Neuron (in vitro differentiated cells): ENCODE measurements at regions not wholly inside any gene's neighbourhood (a gene's known extent, or its start where the extent isn't known, plus 50 kb on each side); places are given as distances from the start of the nearest gene placed in this dataset.

Experiments used
- H2AFZ ChIP-seq: one replicate; pipeline ENCODE4 v1.6.1; 2013; ENCODE audit warnings: low read depth, mild to moderate bottlenecking, inconsistent platforms, low read length, moderate library complexity
- H3K27me3 ChIP-seq: one replicate; pipeline ENCODE4 v1.6.1; 2013; ENCODE audit warnings: low read length; ENCODE audit not compliant: insufficient read depth
- H3K36me3 ChIP-seq: one replicate; pipeline ENCODE4 v1.6.1; 2013; ENCODE audit warnings: low read length; ENCODE audit not compliant: insufficient read depth
- H3K4me1 ChIP-seq: one replicate; pipeline ENCODE4 v1.6.1; 2013; ENCODE audit warnings: low read length; ENCODE audit not compliant: insufficient read depth
- H3K4me3 ChIP-seq: 2 replicates; pipeline ENCODE4 v1.5.1; 2013; ENCODE audit warnings: mild to moderate bottlenecking, low read length, moderate library complexity
- H3K9me3 ChIP-seq: one replicate; pipeline ENCODE4 v1.6.1; 2013; ENCODE audit warnings: low read length

DNA sequence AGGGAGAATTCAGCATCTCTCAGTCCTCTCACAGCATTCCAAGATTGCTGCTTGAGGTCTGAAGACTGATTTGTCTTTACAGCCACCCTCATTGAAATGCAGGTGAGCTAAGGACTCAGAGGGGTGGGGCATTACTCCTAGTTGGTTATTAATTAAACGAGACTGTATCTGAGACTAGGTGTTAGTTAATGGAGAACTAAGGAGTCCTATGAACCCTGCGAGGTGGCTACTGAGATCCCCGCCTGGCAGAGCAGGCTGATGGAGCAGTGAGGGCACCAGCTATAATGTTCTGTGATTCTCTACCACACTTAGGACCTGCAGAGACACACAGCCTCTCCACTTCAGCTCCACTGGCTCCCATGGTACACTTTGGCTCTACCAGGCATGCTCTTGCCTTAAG lies 215.3 kb downstream of the MID1IP1 start:
- H2AFZ ChIP-seq = no peak overlapping the region
- no peaks in the 10 kb centered on the region for H3K36me3 ChIP-seq
- H3K4me1 ChIP-seq = no peaks in the 10 kb centered on the region
- H3K27me3 ChIP-seq = no peaks in the 10 kb centered on the region
- H3K9me3 ChIP-seq = no peaks in the 10 kb centered on the region
- H3K4me3 ChIP-seq = no peak overlapping the region

DNA sequence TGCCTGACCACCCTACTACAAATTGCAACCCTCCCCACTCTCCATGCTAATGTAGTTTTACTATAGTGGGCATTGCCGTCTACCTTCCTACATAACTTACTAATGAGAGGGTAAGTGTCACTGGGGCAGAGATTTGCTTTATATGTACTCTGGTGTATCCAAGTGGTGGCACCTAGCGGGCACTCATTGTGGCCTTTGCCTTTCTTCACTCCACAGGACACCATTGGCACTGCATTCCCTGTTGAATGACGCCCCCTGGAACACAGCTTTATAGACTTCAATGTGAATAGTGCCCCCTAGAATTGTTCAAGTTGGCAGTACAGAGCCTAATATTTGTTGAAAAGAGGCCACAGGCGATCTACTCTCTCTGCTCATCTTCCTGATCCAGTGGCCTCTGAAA lies 215.8 kb downstream of the MID1IP1 start:
- Histone ChIP-seq H3K4me1 (no peaks in the 10 kb centered on the region), H2AFZ (no peak overlapping the region), H3K36me3 (no peaks in the 10 kb centered on the region), H3K9me3 (no peaks in the 10 kb centered on the region), H3K4me3 (no peak overlapping the region), H3K27me3 (no peaks in the 10 kb centered on the region)

DNA sequence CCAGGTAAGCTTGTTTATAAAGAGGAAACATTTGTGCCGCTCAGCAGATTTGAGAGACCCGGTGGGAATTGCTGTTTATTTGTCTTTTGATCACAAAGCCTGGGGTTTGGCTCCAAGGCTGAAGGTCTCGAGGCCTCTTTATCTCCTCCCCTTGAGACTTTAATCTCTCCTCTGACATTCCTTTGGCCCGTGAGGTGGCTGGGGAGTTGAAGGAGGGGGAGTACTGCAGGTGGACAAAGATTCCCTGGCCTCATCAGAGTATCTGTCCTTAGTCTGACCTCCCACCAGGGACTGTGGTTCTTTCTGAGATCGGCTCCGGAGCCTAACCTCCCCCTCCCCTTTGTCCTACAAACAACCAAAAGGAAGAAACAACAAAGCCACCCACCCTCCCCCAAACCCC lies 216.5 kb downstream of the MID1IP1 start:
- H3K4me1 ChIP-seq = no peaks in the 10 kb centered on the region
- H3K27me3 ChIP-seq = no peaks in the 10 kb centered on the region
- no peak overlapping the region for H2AFZ ChIP-seq
- H3K4me3 ChIP-seq = no peak overlapping the region
- no peaks in the 10 kb centered on the region for H3K9me3 ChIP-seq
- H3K36me3 ChIP-seq = no peaks in the 10 kb centered on the region

DNA sequence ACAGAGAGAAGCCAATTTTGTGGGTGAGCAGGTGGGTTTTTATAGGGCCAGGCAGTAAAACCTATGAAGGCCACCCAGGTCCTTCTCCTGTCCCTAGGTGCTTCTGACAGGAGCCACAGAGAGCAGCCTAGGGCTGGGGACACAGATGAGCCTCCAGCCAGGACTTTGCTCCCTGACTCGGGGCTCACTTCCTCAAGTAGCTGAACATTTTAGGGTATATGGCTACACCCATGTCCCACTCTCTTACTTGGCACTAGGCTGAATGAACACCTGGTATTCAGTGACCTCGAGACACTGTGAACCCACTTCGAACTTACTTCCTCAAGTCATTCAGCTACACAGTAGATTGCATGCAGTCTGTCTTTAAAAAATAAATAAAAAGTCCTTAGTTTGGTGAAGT lies 217.3 kb downstream of the MID1IP1 start:
- Histone ChIP-seq H3K9me3 (no peaks in the 10 kb centered on the region), H3K4me3 (no peak overlapping the region), H3K36me3 (no peaks in the 10 kb centered on the region), H3K27me3 (no peaks in the 10 kb centered on the region), H3K4me1 (no peaks in the 10 kb centered on the region), H2AFZ (no peak overlapping the region)

DNA sequence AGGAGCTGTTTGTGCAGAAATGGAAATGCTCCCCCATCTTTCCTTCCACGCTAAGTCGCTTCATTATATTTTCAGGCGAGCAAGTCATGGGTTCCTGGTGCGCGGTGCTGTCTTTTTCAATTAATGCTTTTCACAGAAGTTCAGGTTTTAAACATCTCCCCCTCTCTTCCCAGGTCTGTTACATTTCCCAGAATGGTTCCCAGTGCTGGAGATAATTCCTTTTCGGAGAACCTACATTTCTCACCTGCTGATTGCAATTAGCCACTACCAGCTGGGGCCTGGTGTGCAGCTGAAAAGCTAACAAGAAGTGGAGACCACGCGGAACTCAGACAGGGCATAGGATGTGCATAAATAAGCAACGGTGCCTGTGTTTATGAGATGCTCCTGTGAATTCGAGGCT lies 217.8 kb downstream of the MID1IP1 start:
- no peak overlapping the region for H2AFZ ChIP-seq
- H3K27me3 ChIP-seq = no peaks in the 10 kb centered on the region
- H3K4me3 ChIP-seq = no peak overlapping the region
- H3K36me3 ChIP-seq = no peaks in the 10 kb centered on the region
- no peaks in the 10 kb centered on the region for H3K4me1 ChIP-seq
- H3K9me3 ChIP-seq = no peaks in the 10 kb centered on the region

DNA sequence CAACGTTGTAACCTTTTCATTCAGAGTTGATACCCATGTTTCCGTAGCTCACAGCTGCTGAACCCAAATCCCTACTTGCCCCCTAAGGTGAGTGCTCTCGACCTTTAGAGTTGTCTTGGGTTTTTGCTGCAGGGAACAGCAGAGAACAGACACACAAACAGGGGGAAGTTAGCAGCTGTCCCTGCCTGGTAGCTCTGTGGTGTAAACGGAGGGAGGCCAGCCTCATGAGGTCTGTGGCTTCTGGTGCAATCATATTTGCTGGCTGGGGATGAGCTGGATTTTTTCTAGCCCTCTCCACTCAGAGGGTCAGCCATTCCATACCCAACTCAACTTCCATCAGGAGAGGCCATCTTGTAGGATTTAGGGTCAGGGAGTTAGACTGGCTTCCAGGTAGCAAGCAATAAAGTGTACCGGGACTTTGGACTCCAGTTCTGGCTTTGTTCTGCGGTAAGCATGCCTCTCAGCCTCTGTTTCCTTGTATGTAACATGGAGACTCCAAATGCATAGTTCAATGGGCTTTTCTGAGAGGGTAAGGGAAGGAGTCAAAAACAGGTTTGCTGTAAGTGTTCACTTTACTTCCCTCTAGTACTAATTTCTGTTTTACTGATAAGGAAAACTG lies 218.9 kb downstream of the MID1IP1 start:
- Histone ChIP-seq H3K36me3 (no peaks in the 10 kb centered on the region), H2AFZ (no peak overlapping the region), H3K4me1 (no peaks in the 10 kb centered on the region), H3K4me3 (no peak overlapping the region), H3K27me3 (no peaks in the 10 kb centered on the region), H3K9me3 (no peaks in the 10 kb centered on the region)

DNA sequence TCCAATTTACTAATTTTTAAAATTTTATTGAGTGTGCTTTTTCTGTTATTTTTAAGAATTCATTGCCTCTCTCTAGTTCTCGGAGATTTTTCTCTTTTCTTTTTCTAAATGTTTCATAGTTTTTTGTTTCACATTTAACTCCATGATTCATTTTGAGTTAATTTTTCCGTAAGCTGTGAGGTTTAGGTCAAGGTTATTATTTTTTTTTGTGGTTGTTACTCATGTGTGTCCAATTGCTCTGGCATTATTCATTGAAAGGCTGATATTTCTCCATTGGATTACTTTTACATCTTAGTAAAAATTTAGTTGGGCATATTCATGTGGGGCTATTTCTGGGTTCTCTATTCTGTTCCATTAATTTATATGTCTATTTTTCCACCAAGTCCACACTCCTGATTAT lies 220.8 kb downstream of the MID1IP1 start:
- Histone ChIP-seq H3K9me3 (no peaks in the 10 kb centered on the region), H2AFZ (no peak overlapping the region), H3K36me3 (no peaks in the 10 kb centered on the region), H3K27me3 (no peaks in the 10 kb centered on the region), H3K4me1 (no peaks in the 10 kb centered on the region), H3K4me3 (no peak overlapping the region)

DNA sequence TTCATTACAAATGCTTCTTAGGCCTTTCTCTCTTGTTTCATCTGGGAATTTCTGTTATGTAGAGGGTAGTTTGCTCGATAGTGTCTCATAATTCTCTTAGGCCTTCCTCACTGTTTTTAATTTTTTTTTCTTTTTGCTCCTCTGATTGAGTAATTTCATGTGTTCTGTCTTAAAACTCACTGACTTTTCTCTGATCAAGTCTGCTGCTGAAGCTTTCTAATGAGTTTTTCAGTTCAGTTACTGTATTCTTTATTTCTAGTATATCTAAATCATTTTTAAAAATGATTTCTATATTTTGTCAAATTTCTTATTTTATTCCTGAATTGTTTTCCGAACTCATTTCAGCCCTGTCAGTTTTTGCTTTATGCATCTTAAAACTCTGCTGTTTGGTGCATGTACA lies 228.0 kb downstream of the MID1IP1 start:
- H3K27me3 ChIP-seq = no peaks in the 10 kb centered on the region
- no peak overlapping the region for H2AFZ ChIP-seq

DNA sequence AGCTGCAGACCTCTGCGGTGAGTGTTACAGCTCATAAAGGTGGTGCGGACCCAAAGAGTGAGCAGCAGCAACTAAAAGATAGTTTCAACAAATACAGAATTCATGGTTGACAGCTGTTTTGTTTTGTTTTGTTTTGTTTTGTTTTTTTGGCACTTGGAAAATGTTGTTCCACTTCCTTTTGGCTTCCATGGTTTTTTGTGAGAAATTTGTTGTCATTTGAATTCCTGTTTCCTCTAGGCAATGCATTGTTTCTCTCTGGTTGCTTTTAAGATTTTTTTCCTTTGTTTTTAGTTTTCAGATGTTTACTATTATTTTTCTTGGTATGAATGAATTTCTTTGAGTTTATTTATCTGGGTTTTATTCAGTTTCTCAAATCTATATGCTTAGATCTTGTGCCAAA lies 229.4 kb downstream of the MID1IP1 start:
- Histone ChIP-seq H3K9me3 (peaks cover 3% of the 10 kb centered on the region), H3K36me3 (no peaks in the 10 kb centered on the region), H3K27me3 (no peaks in the 10 kb centered on the region), H2AFZ (no peak overlapping the region), H3K4me1 (no peaks in the 10 kb centered on the region), H3K4me3 (no peak overlapping the region)

More for the DNA sequence above, 228.0 kb downstream of the MID1IP1 start:
- Histone ChIP-seq H3K36me3 (no peaks in the 10 kb centered on the region), H3K4me1 (no peaks in the 10 kb centered on the region), H3K9me3 (peaks cover 3% of the 10 kb centered on the region), H3K4me3 (no peak overlapping the region)

DNA sequence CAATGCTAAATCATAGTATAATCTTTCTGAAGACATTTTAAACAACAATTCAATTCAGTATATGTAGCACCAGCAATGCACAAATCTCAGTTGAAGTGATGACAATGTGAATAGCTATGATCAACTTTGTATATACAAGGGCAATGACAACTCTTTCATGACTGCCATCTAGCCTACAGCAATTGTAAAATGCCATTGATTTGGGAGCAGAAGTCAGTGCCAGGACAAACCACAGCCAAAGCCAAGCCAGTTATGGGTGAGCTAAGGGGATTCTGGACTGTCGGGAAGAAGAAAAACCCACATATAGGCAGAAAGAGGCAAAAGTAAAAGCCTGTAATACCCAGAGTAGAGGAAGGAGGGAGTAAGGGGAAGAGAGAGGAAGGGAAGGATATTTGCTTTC lies 238.6 kb downstream of the MID1IP1 start:
- H3K9me3 ChIP-seq = no peaks in the 10 kb centered on the region
- no peak overlapping the region for H3K4me3 ChIP-seq
- no peak overlapping the region for H2AFZ ChIP-seq
- no peaks in the 10 kb centered on the region for H3K4me1 ChIP-seq
- no peaks in the 10 kb centered on the region for H3K36me3 ChIP-seq
- no peaks in the 10 kb centered on the region for H3K27me3 ChIP-seq

DNA sequence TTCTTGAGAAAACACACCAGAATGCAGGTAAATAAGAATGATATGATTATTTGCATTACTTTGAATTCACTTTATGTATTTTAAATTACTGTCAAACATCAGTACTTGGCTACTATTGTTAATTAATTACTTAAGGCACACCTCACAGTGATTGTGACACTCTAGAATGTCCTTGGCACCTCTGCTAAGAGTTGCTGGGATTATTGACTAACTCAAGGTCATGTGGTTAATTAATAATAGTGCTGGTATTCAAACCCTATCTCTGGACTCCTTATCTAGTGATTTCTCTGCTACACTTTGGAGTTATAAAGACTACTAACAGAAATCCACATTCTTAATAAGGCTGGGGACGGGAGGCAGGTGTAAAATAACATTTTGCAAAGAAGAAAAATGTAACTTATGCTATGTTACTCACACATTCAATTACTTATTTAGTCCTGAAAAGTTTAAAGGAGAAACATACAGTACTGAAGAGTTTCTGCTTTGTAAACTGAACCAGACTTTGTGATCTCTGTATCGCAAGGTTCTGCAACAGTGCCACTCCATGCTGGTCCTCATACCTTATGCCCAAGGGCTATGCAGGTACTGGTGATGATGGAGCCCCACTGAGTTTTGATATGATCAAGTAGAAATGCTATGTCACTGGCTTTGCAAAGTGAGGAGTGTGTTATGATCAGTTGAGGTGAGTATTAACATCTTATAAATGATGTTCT lies 242.7 kb downstream of the MID1IP1 start:
- Histone ChIP-seq H3K9me3 (no peaks in the 10 kb centered on the region), H2AFZ (no peak overlapping the region), H3K36me3 (no peaks in the 10 kb centered on the region)

DNA sequence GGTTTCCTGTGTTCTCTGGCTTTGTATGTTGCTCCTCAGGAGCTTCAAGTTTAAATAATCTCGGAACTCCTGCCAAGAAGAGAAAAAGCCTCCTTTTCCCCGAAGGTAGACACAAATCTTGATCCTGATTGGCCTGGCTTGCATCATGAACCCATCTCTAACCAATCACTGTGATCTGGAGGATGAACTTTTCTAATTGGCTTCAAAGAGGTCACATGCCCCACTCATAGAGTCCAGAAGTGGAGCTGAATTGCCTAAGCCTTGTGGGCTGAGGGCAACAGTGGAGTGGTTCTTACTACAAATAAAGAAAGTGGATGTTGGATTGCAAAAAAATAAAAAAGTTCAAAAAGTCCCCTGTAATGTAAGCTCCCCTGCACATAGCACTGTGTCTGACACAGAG lies 245.9 kb downstream of the MID1IP1 start:
- H3K4me3 ChIP-seq = no peak overlapping the region

More for the DNA sequence above, 242.7 kb downstream of the MID1IP1 start:
- H3K4me3 ChIP-seq = no peak overlapping the region
- no peaks in the 10 kb centered on the region for H3K4me1 ChIP-seq
- H3K27me3 ChIP-seq = no peaks in the 10 kb centered on the region

DNA sequence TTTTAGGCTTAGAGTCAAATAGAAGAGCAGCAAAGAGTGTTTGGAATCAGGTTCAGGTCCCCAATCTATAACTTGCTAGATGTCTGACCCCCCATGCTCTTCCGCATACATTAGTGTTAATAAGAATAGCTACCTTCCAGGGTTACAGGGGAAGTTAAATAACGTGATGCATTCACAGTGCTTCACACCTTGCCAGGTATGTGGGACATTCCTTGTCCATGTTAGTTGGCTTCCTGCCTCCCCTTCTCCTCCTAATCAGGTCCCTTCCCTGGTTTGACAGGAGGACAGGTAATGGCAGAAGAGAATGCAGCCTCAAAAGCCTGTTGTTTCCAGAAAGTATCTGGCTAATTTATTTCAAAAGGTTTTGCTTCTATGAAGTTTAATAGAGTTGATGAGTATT lies 248.7 kb downstream of the MID1IP1 start:
- no peaks in the 10 kb centered on the region for H3K36me3 ChIP-seq
- H3K4me3 ChIP-seq = no peak overlapping the region
- H3K4me1 ChIP-seq = no peaks in the 10 kb centered on the region
- H2AFZ ChIP-seq = no peak overlapping the region
- H3K27me3 ChIP-seq = no peaks in the 10 kb centered on the region
- no peaks in the 10 kb centered on the region for H3K9me3 ChIP-seq

More for the DNA sequence above, 245.9 kb downstream of the MID1IP1 start:
- Histone ChIP-seq H3K9me3 (no peaks in the 10 kb centered on the region), H3K4me1 (no peaks in the 10 kb centered on the region), H3K36me3 (no peaks in the 10 kb centered on the region), H3K27me3 (no peaks in the 10 kb centered on the region), H2AFZ (no peak overlapping the region)

DNA sequence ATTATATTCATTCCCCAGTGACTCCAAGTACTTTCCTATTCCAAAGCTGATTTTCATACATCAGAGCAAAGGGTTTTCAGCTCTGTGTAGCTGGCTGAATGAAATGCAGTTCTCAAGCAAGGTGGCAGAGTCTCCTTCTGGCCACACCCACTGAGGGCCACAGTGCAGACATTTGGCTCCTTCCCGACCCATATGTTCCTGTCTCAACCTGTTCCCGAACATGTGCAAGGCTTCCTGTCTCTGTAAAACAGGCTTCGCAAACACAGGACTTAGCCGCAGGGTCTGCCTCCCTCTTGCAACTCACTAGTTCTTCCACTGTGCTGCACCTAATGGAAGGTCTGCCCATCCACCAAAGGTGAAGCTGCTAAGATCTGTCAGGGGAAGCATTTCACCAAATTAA lies 249.2 kb downstream of the MID1IP1 start:
- Histone ChIP-seq H3K9me3 (no peaks in the 10 kb centered on the region), H2AFZ (no peak overlapping the region), H3K27me3 (no peaks in the 10 kb centered on the region), H3K36me3 (no peaks in the 10 kb centered on the region), H3K4me1 (no peaks in the 10 kb centered on the region), H3K4me3 (no peak overlapping the region)
